OCI-M2 (cell line): ENCODE measurements at regions not wholly inside any gene's neighbourhood (a gene's known extent, or its start where the extent isn't known, plus 50 kb on each side); places are given as distances from the start of the nearest gene placed in this dataset.
"Not testable (repeated sequence)": the region's sequence is repeated elsewhere in the genome, so short reads cannot be mapped to it uniquely, and the experiment has no call there.

Experiments used
- DNase-seq: peaks from one replicate; lab custom pipeline; 2025; ENCODE audit not compliant: unreplicated experiment; lab: John Stamatoyannopoulos, UW

GRCh38 chr15:77944002-77944867 lies 133.3 kb downstream of the TBC1D2B start:
- DNase-seq: peak; percentile 40

GRCh38 chr15:77942611-77943211 lies 134.8 kb downstream of the TBC1D2B start:
- no peak for DNase-seq

GRCh38 chr15:77941090-77941827 lies 136.3 kb downstream of the TBC1D2B start:
- DNase-seq: not testable (repeated sequence)

- DNase-seq: no peak
Measured at GRCh38 chr15:77940381-77940947, 137.0 kb downstream of the TBC1D2B start.

- DNase-seq: no peak
Measured at GRCh38 chr15:77939851-77940250, 137.7 kb downstream of the TBC1D2B start.

GRCh38 chr15:77939026-77939425 lies 138.5 kb downstream of the TBC1D2B start:
- DNase-seq: not testable (repeated sequence)

GRCh38 chr15:77938546-77938945 lies 139.0 kb downstream of the TBC1D2B start:
- DNase-seq: not testable (repeated sequence)

GRCh38 chr15:77936567-77936966 lies 140.9 kb downstream of the TBC1D2B start:
- DNase-seq: not testable (repeated sequence)

- DNase-seq: not testable (repeated sequence)
Measured at GRCh38 chr15:77934516-77934915, 143.0 kb downstream of the TBC1D2B start.

- not testable (repeated sequence) for DNase-seq
Measured at GRCh38 chr15:77930907-77931306, 146.6 kb downstream of the TBC1D2B start.

- not testable (repeated sequence) for DNase-seq
Measured at GRCh38 chr15:77930490-77930889, 147.0 kb downstream of the TBC1D2B start.

GRCh38 chr15:77926789-77927188 lies 150.7 kb downstream of the TBC1D2B start:
- DNase-seq: not testable (repeated sequence)

- DNase-seq: not testable (repeated sequence)
Measured at GRCh38 chr15:77926296-77926695, 151.2 kb downstream of the TBC1D2B start.

- not testable (repeated sequence) for DNase-seq
Measured at GRCh38 chr15:77925101-77925500, 152.4 kb downstream of the TBC1D2B start.

- no peak for DNase-seq
Measured at GRCh38 chr15:77921664-77922063, 155.8 kb downstream of the TBC1D2B start.

- DNase-seq: not testable (repeated sequence)
Measured at GRCh38 chr15:77916966-77917635, 160.4 kb downstream of the TBC1D2B start.

- not testable (repeated sequence) for DNase-seq
Measured at GRCh38 chr15:77915961-77916330, 161.6 kb downstream of the TBC1D2B start.

GRCh38 chr15:77915261-77915960 lies 162.1 kb downstream of the TBC1D2B start:
- DNase-seq: no peak

GRCh38 chr15:77914531-77914930 lies 163.0 kb downstream of the TBC1D2B start:
- DNase-seq: not testable (repeated sequence)
